ENCODE measurements at regions not wholly inside any gene's neighbourhood (a gene's known extent, or its start where the extent isn't known, plus 50 kb on each side); places are given as distances from the start of the nearest gene placed in this dataset.

GRCh38 chr10:109743574-109743973, 179.7 kb downstream of the XPNPEP1 start:
- no peaks in the 10 kb centered on the region for H3K9me2 ChIP-seq (replicated peaks; ENCODE audit: low read length)
- H3K9me3 ChIP-seq (ENCODE audit: low read length), result no peaks in the 10 kb centered on the region
- peak overlapping the region; percentile 10; the same call in 1 of the 2 replicates for H3K4me3 ChIP-seq (ENCODE audit: low read length)
- no peaks in the 10 kb centered on the region for H3K27me3 ChIP-seq (ENCODE audit: low read length)
- DNase-seq (peak; percentile 74), ATAC-seq (peak; percentile 79)
- no peaks in the 10 kb centered on the region for H3K79me2 ChIP-seq (ENCODE audit: low read length)
- no peaks in the 10 kb centered on the region for H4K20me1 ChIP-seq (ENCODE audit: low read length)
- intact Hi-C loops (cut with micrococcal nuclease), result no loop called here
- no TSS peak for BruUV-seq (replicated peaks)
- no peak for TF ChIP-seq EZH2phosphoT487 (IDR thresholded peaks at IDR 0.05; ENCODE audit: borderline replicate concordance, low read length)
- CTCF ChIA-PET, result interaction anchor here (0.6 kb wide), 1 partner anchor 314 kb away, joined by 3 read pairs; no protein-coding TSS in a partner anchor
- no peak overlapping the region for H3K9ac ChIP-seq (ENCODE audit: low read length)
- H3K27ac ChIP-seq (ENCODE audit: low read length), result no peak overlapping the region
- H3K36me3 ChIP-seq (ENCODE audit: low read depth, low read length), result no peaks in the 10 kb centered on the region
- no peaks in the 10 kb centered on the region for H3F3A ChIP-seq (ENCODE audit: low read length, unreplicated experiment)
- POLR2A ChIA-PET (ENCODE audit: unreplicated experiment), result no interaction called here
- no peak overlapping the region for H2AFZ ChIP-seq (ENCODE audit: low read length)
- H3K4me2 ChIP-seq (ENCODE audit: low read length), result peak overlapping the region; percentile 48; the same call in 1 of the 2 replicates
- H3K4me1 ChIP-seq (ENCODE audit: insufficient read depth, low read length), result peaks cover 17% of the 10 kb centered on the region

- no peaks in the 10 kb centered on the region for H3K9me3 ChIP-seq (ENCODE audit: low read length)
- no peaks in the 10 kb centered on the region for H3K9me2 ChIP-seq (replicated peaks; ENCODE audit: low read length)
- no TSS peak for BruUV-seq (replicated peaks)
- H4K20me1 ChIP-seq (ENCODE audit: low read length), result no peaks in the 10 kb centered on the region
- ChIA-PET CTCF (no interaction called here), POLR2A (ENCODE audit: unreplicated experiment) (no interaction called here)
- no peak overlapping the region for H2AFZ ChIP-seq (ENCODE audit: low read length)
- no peak overlapping the region for H3K27ac ChIP-seq (ENCODE audit: low read length)
- H3K9ac ChIP-seq (ENCODE audit: low read length), result no peak overlapping the region
- H3K36me3 ChIP-seq (ENCODE audit: low read depth, low read length), result no peaks in the 10 kb centered on the region
- TF ChIP-seq, protein P1, sequence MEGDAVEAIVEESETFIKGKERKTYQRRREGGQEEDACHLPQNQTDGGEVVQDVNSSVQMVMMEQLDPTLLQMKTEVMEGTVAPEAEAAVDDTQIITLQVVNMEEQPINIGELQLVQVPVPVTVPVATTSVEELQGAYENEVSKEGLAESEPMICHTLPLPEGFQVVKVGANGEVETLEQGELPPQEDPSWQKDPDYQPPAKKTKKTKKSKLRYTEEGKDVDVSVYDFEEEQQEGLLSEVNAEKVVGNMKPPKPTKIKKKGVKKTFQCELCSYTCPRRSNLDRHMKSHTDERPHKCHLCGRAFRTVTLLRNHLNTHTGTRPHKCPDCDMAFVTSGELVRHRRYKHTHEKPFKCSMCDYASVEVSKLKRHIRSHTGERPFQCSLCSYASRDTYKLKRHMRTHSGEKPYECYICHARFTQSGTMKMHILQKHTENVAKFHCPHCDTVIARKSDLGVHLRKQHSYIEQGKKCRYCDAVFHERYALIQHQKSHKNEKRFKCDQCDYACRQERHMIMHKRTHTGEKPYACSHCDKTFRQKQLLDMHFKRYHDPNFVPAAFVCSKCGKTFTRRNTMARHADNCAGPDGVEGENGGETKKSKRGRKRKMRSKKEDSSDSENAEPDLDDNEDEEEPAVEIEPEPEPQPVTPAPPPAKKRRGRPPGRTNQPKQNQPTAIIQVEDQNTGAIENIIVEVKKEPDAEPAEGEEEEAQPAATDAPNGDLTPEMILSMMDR (conservative IDR thresholded peaks at IDR 0.05; ENCODE audit: low read depth, low read length), result no peak
- TF ChIP-seq EZH2 (IDR thresholded peaks at IDR 0.05; ENCODE audit: low read length, unreplicated experiment) (no peak), EZH2phosphoT487 (IDR thresholded peaks at IDR 0.05; ENCODE audit: borderline replicate concordance, low read length) (no peak)
- ATAC-seq (no peak), DNase-seq (no peak)
- no peaks in the 10 kb centered on the region for H3K27me3 ChIP-seq (ENCODE audit: low read length)
- intact Hi-C loops (cut with micrococcal nuclease), result no loop called here
- H3K4me3 ChIP-seq (ENCODE audit: low read length), result peak overlapping the region; percentile 10; the same call in 1 of the 2 replicates
- H3K79me2 ChIP-seq (ENCODE audit: low read length), result no peaks in the 10 kb centered on the region
- peak overlapping the region; percentile 48; the same call in 1 of the 2 replicates for H3K4me2 ChIP-seq (ENCODE audit: low read length)
- H3K4me1 ChIP-seq (ENCODE audit: insufficient read depth, low read length), result peaks cover 17% of the 10 kb centered on the region
- no peaks in the 10 kb centered on the region for H3F3A ChIP-seq (ENCODE audit: low read length, unreplicated experiment)
These were observed 180.2 kb downstream of the XPNPEP1 start for GRCh38 chr10:109743146-109743545.

DNA sequence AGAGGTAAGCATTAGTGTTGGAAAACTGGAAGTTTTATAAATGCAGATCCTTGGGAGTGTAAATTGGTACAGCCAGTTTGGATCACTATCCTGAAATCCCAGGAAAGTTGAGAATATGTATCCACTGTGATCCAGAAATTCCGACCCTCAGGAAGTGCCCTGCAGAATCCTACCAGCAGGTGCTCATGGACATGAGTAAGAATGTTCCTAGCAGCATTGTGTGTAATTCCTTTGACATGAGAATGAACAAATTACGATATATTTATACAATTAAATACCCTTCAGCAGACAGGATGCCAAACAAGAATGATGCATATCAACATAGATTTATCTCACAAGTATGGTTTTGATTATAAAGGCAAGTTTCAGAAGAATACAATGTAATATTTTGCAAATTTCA, 181.6 kb downstream of the XPNPEP1 start:
- Histone ChIP-seq H3K9ac (ENCODE audit: low read length) (no peak overlapping the region), H3K27ac (ENCODE audit: low read length) (no peak overlapping the region), H3K79me2 (ENCODE audit: low read length) (no peaks in the 10 kb centered on the region), H2AFZ (ENCODE audit: low read length) (no peak overlapping the region), H3K4me3 (ENCODE audit: low read length) (no peak overlapping the region), H3K9me3 (ENCODE audit: low read length) (no peaks in the 10 kb centered on the region), H3K36me3 (ENCODE audit: low read depth, low read length) (no peaks in the 10 kb centered on the region), H3K4me2 (ENCODE audit: low read length) (no peak overlapping the region), H3K4me1 (ENCODE audit: insufficient read depth, low read length) (peaks cover 17% of the 10 kb centered on the region), H3F3A (ENCODE audit: low read length, unreplicated experiment) (no peaks in the 10 kb centered on the region), H3K9me2 (replicated peaks; ENCODE audit: low read length) (no peaks in the 10 kb centered on the region), H3K27me3 (ENCODE audit: low read length) (no peaks in the 10 kb centered on the region), H4K20me1 (ENCODE audit: low read length) (no peaks in the 10 kb centered on the region)
- TF ChIP-seq, protein P1 (conservative IDR thresholded peaks at IDR 0.05; ENCODE audit: low read depth, low read length), result no peak
- TF ChIP-seq EZH2 (IDR thresholded peaks at IDR 0.05; ENCODE audit: low read length, unreplicated experiment) (no peak), EZH2phosphoT487 (IDR thresholded peaks at IDR 0.05; ENCODE audit: borderline replicate concordance, low read length) (no peak)
- CTCF ChIA-PET, result no interaction called here
- POLR2A ChIA-PET (ENCODE audit: unreplicated experiment), result no interaction called here
- intact Hi-C loops (cut with micrococcal nuclease), result no loop called here
- DNase-seq, result peak; percentile 25
- ATAC-seq, result no peak
- no TSS peak for BruUV-seq (replicated peaks)
